SK-N-SH (cell line): ENCODE measurements at regions not wholly inside any gene's neighbourhood (a gene's known extent, or its start where the extent isn't known, plus 50 kb on each side); places are given as distances from the start of the nearest gene placed in this dataset.
A peak's percentile ranks its signal among the peaks of the same experiment; 100 is the strongest.

Experiments used
- CTCF ChIA-PET: fragments of 300-600, 350-600 bp; formaldehyde crosslinking; extraction: SDS; loops from one replicate; lab custom pipeline; 2021; lab: Yijun Ruan, JAX
- POLR2A ChIA-PET: fragments of 350-600 bp; sonication (Branson Sonifier 250); formaldehyde crosslinking; extraction: SDS; loops from one replicate; lab custom pipeline; 2020; ENCODE audit warnings: antibody characterized with exemption, inconsistent platforms; lab: Yijun Ruan, JAX
- DNase-seq: peaks from one replicate; pipeline ENCODE4 v3.0.0; 2012
- H2AFZ ChIP-seq: fragments of 200-600 bp; sonication (generic); 2 replicates; pipeline ENCODE4 v1.8.1; 2016; ENCODE audit warnings: antibody characterized with exemption, mild to moderate bottlenecking, low read depth
- H3F3A ChIP-seq: fragments of 200-600 bp; sonication (generic); replicated peaks from 2 replicates; pipeline ENCODE3; 2016; ENCODE audit warnings: antibody characterized with exemption, mild to moderate bottlenecking; ENCODE audit not compliant: insufficient read depth
- H3K27ac ChIP-seq, 2 experiments: fragments of 200-500 bp in 1 of 2; fragments of 200-600 bp in 1 of 2; sonication (Bioruptor generic) in 1 of 2; sonication (generic), shearing (Covaris generic) in 1 of 2; 2 replicates each; pipeline versions ENCODE4 v1.5.1 to v1.6.1; 2014 to 2016; ENCODE audit warnings: low read depth in 2 of 2, inconsistent platforms in 1 of 2, low read length in 1 of 2, mild to moderate bottlenecking in 1 of 2, mixed read lengths in 1 of 2
- H3K27me3 ChIP-seq: fragments of 200-600 bp; sonication (generic), shearing (Covaris generic); 2 replicates; pipeline ENCODE4 v1.6.1; 2016; ENCODE audit warnings: mixed run types; ENCODE audit not compliant: insufficient read depth
- H3K36me3 ChIP-seq, 2 experiments: fragments of 200-500 bp in 1 of 2; fragments of 200-600 bp in 1 of 2; sonication (Bioruptor generic) in 1 of 2; sonication (generic) in 1 of 2; replicated peaks in 1 of 2; 2 replicates each; pipeline versions ENCODE3 to v1.5.1; 2014 to 2016; ENCODE audit warnings: low read length in 1 of 2, mild to moderate bottlenecking in 1 of 2; ENCODE audit not compliant: insufficient read depth in 2 of 2, control insufficient read depth in 1 of 2
- H3K4me1 ChIP-seq, 2 experiments: fragments of 200-500 bp in 1 of 2; fragments of 200-600 bp in 1 of 2; sonication (Bioruptor generic) in 1 of 2; sonication (generic), shearing (Covaris generic) in 1 of 2; 2 replicates each; pipeline versions ENCODE4 v1.5.1 to v1.6.1; 2014 to 2016; ENCODE audit warnings: low read depth in 1 of 2, low read length in 1 of 2, mixed run types in 1 of 2; ENCODE audit not compliant: insufficient read depth in 2 of 2, control insufficient read depth in 1 of 2
- H3K4me2 ChIP-seq: fragments of 200-600 bp; sonication (generic), shearing (Covaris generic); 2 replicates; pipeline ENCODE4 v1.6.1; 2017; ENCODE audit warnings: mixed run types
- H3K4me3 ChIP-seq, 2 experiments: fragments of 200-500 bp in 1 of 2; fragments of 200-600 bp in 1 of 2; sonication (Bioruptor generic) in 1 of 2; sonication (generic), shearing (Covaris generic) in 1 of 2; 2 replicates each; pipeline versions ENCODE4 v1.5.1 to v1.8.1; 2014 to 2016; ENCODE audit warnings: low read depth in 2 of 2, inconsistent platforms in 1 of 2, low read length in 1 of 2, mild to moderate bottlenecking in 1 of 2, mixed read lengths in 1 of 2, moderate library complexity in 1 of 2
- H3K79me2 ChIP-seq: fragments of 200-600 bp; sonication (generic); 2 replicates; pipeline ENCODE4 v1.8.1; 2017; ENCODE audit warnings: mild to moderate bottlenecking; ENCODE audit not compliant: insufficient read depth
- H3K9ac ChIP-seq: fragments of 200-600 bp; sonication (generic); 2 replicates; pipeline ENCODE4 v1.6.1; 2017; ENCODE audit warnings: mixed run types
- H3K9me2 ChIP-seq: fragments of 200-600 bp; sonication (generic); 2 replicates; pipeline ENCODE4 v1.6.1; 2017; ENCODE audit warnings: mixed run types
- H3K9me3 ChIP-seq: fragments of 200-600 bp; sonication (generic); 2 replicates; pipeline ENCODE4 v1.6.1; 2017; ENCODE audit warnings: mixed run types, mild to moderate bottlenecking, moderate library complexity
- H4K20me1 ChIP-seq: fragments of 200-600 bp; sonication (generic); 2 replicates; pipeline ENCODE4 v1.6.1; 2017; ENCODE audit warnings: mild to moderate bottlenecking, mixed run types; ENCODE audit not compliant: insufficient read depth
- CHD2 ChIP-seq: fragments of 150-350 bp; IDR thresholded peaks from 2 replicates; pipeline ENCODE4 v1.6.1; 2018; ENCODE audit warnings: low read length; ENCODE audit not compliant: partially characterized antibody
- CTCF ChIP-seq: fragments of 200-600 bp; sonication (generic); IDR thresholded peaks from 2 replicates; pipeline ENCODE4 v1.6.1; 2017; ENCODE audit warnings: antibody characterized with exemption, mild to moderate bottlenecking, moderate library complexity
- ELF1 ChIP-seq: IDR thresholded peaks from 2 replicates; pipeline ENCODE4 v1.4.0; 2012
- EP300 ChIP-seq, 2 experiments: IDR thresholded peaks; 2 replicates each; pipeline versions ENCODE4 v1.4.0 to v1.6.1; 2012; ENCODE audit warnings: borderline replicate concordance in 1 of 2, low read depth in 1 of 2, low read length in 1 of 2
- EZH2phosphoT487 ChIP-seq: fragments of 200-600 bp; sonication (generic); IDR thresholded peaks from 2 replicates; pipeline ENCODE4 v1.6.1; 2017; ENCODE audit warnings: low read depth, mixed run types, mild to moderate bottlenecking, antibody characterized with exemption, moderate library complexity, borderline replicate concordance
- FOSL2 ChIP-seq: IDR thresholded peaks from 2 replicates; pipeline ENCODE4 v1.4.0; 2012; ENCODE audit warnings: low read depth, mild to moderate bottlenecking, moderate library complexity, borderline replicate concordance
- FOXJ3 ChIP-seq: sonication (generic); formaldehyde crosslinking; IDR thresholded peaks from 2 replicates; pipeline ENCODE4 v1.5.1; 2020; ENCODE audit warnings: mild to moderate bottlenecking, missing genetic modification reagents
- GATA2 ChIP-seq: sonication (generic); formaldehyde crosslinking; IDR thresholded peaks from 2 replicates; pipeline ENCODE4 v1.5.0; 2020; ENCODE audit warnings: mild to moderate bottlenecking, missing genetic modification reagents
- MAX ChIP-seq: IDR thresholded peaks from 2 replicates; pipeline ENCODE4 v1.4.0; 2012; ENCODE audit warnings: low read depth
- NFIC ChIP-seq: IDR thresholded peaks from 2 replicates; pipeline ENCODE4 v1.4.0; 2012; ENCODE audit warnings: borderline replicate concordance
- RCOR1 ChIP-seq: fragments of 150-350 bp; IDR thresholded peaks from 2 replicates; pipeline ENCODE4 v1.6.1; 2017; ENCODE audit warnings: antibody characterized with exemption, low read length
- REST ChIP-seq: IDR thresholded peaks from 2 replicates; pipeline ENCODE4 v1.6.1; 2012; ENCODE audit warnings: mild to moderate bottlenecking, low read depth, low read length, moderate library complexity
- RFX5 ChIP-seq: IDR thresholded peaks from 2 replicates; pipeline ENCODE4 v1.6.1; 2012; ENCODE audit warnings: mild to moderate bottlenecking, improper control_type of control experiment, low read length
- RXRA ChIP-seq: IDR thresholded peaks from 2 replicates; pipeline ENCODE4 v1.4.0; 2012; ENCODE audit warnings: low read depth, mild to moderate bottlenecking, borderline replicate concordance
- TCF12 ChIP-seq: IDR thresholded peaks from 2 replicates; pipeline ENCODE4 v1.4.0; 2012
- USF2 ChIP-seq: fragments of 150-350 bp; IDR thresholded peaks from 2 replicates; pipeline ENCODE4 v1.6.1; 2017; ENCODE audit warnings: antibody characterized with exemption, low read length, low read depth, borderline replicate concordance
- WGBS: methylation state at CpG from one replicate; pipeline ENCODE4 v1.1.6; 2017; ENCODE audit warnings: low lambda C conversion rate; 5-methylcytosine and 5-hydroxymethylcytosine counted together

GRCh38 chr7:372546-372931 lies 82.6 kb downstream of the FOXL3 start:
- Histone ChIP-seq H3K4me2 (no peak overlapping the region), H3K27ac (no peak overlapping the region), H3K9ac (no peak overlapping the region), H3K79me2 (no peaks in the 10 kb centered on the region), H3K9me3 (no peaks in the 10 kb centered on the region), H3K4me3 (no peak overlapping the region), H2AFZ (no peak overlapping the region), H4K20me1 (no peaks in the 10 kb centered on the region), H3K27me3 (no peaks in the 10 kb centered on the region), H3K36me3 (no peaks in the 10 kb centered on the region), H3F3A (no peaks in the 10 kb centered on the region), H3K9me2 (no peaks in the 10 kb centered on the region), H3K4me1 (no peaks in the 10 kb centered on the region)
- POLR2A ChIA-PET: no interaction called here
- DNase-seq: no peak
- TF ChIP-seq REST (no peak), MAX (no peak), FOSL2 (no peak), FOXJ3 (no peak)
- CTCF ChIA-PET: no interaction called here
- 78% methylated on average over 13 of the region's 15 CpGs for WGBS

GRCh38 chr7:372932-373791 lies 83.2 kb downstream of the FOXL3 start:
- no peak overlapping the region for H3K9ac ChIP-seq
- peak; percentile 34 for DNase-seq
- H3F3A ChIP-seq: no peaks in the 10 kb centered on the region
- POLR2A ChIA-PET: no interaction called here
- no peaks in the 10 kb centered on the region for H3K79me2 ChIP-seq
- no peaks in the 10 kb centered on the region for H3K9me3 ChIP-seq
- no peaks in the 10 kb centered on the region for H4K20me1 ChIP-seq
- H3K9me2 ChIP-seq: no peaks in the 10 kb centered on the region
- H3K4me2 ChIP-seq: no peak overlapping the region
- 73% methylated on average over 39 of the region's 39 CpGs for WGBS
- no peaks in the 10 kb centered on the region for H3K4me1 ChIP-seq
- H2AFZ ChIP-seq: no peak overlapping the region
- CTCF ChIA-PET: no interaction called here
- no peak overlapping the region for H3K27ac ChIP-seq
- H3K4me3 ChIP-seq: no peak overlapping the region
- no peaks in the 10 kb centered on the region for H3K36me3 ChIP-seq
- no peaks in the 10 kb centered on the region for H3K27me3 ChIP-seq
- TF ChIP-seq RFX5 (no peak), FOXJ3 (no peak), RCOR1 (no peak), CTCF (no peak), EP300 (IDR thresholded peaks at IDR 0.05; ENCODE audit: borderline replicate concordance in 1 of 2, low read depth in 1 of 2, low read length in 1 of 2) (no peak), FOSL2 (no peak), CHD2 (no peak), RXRA (no peak), EZH2phosphoT487 (no peak), GATA2 (CRISPR knock-in tag) (no peak), ELF1 (no peak), NFIC (no peak), TCF12 (no peak), USF2 (no peak), REST (no peak)
